ENCODE measurements at regions not wholly inside any gene's neighbourhood (a gene's known extent, or its start where the extent isn't known, plus 50 kb on each side); places are given as distances from the start of the nearest gene placed in this dataset.

GRCh38 chrX:139125916-139126315, 404.6 kb upstream of the F9 start:
- Mint-ChIP-seq H3K4me1 (ENCODE audit: unreplicated experiment) (peaks cover 3% of the 10 kb centered on the region), H3K27ac (ENCODE audit: unreplicated experiment) (no peak overlapping the region), H3K4me3 (ENCODE audit: unreplicated experiment) (no peak overlapping the region), H3K27me3 (ENCODE audit: unreplicated experiment) (peaks cover 1% of the 10 kb centered on the region), H3K36me3 (ENCODE audit: low read depth, unreplicated experiment) (peaks cover 3% of the 10 kb centered on the region), H3K9me3 (ENCODE audit: unreplicated experiment) (no peaks in the 10 kb centered on the region)
- DNase-seq (ENCODE audit: low spot score) = no peak
- no peak for TF ChIP-seq CTCF (IDR thresholded peaks at IDR 0.05; ENCODE audit: unreplicated experiment)

GRCh38 chrX:139121616-139122286, 408.8 kb upstream of the F9 start:
- TF ChIP-seq CTCF (IDR thresholded peaks at IDR 0.05; ENCODE audit: unreplicated experiment) = no peak
- H3K27me3 Mint-ChIP-seq (ENCODE audit: unreplicated experiment) = peaks cover 3% of the 10 kb centered on the region
- no peaks in the 10 kb centered on the region for H3K9me3 Mint-ChIP-seq (ENCODE audit: unreplicated experiment)
- no peak overlapping the region for H3K4me3 Mint-ChIP-seq (ENCODE audit: unreplicated experiment)
- H3K36me3 Mint-ChIP-seq (ENCODE audit: low read depth, unreplicated experiment) = peaks cover 3% of the 10 kb centered on the region
- H3K27ac Mint-ChIP-seq (ENCODE audit: unreplicated experiment) = no peak overlapping the region
- no peak for DNase-seq (ENCODE audit: low spot score)
- peaks cover 3% of the 10 kb centered on the region for H3K4me1 Mint-ChIP-seq (ENCODE audit: unreplicated experiment)

- peaks cover 3% of the 10 kb centered on the region for H3K27me3 Mint-ChIP-seq (ENCODE audit: unreplicated experiment)
- H3K9me3 Mint-ChIP-seq (ENCODE audit: unreplicated experiment) = no peaks in the 10 kb centered on the region
- no peak for DNase-seq (ENCODE audit: low spot score)
- no peak overlapping the region for H3K27ac Mint-ChIP-seq (ENCODE audit: unreplicated experiment)
- no peak overlapping the region for H3K4me3 Mint-ChIP-seq (ENCODE audit: unreplicated experiment)
- TF ChIP-seq CTCF (IDR thresholded peaks at IDR 0.05; ENCODE audit: unreplicated experiment) = no peak
- H3K36me3 Mint-ChIP-seq (ENCODE audit: low read depth, unreplicated experiment) = peaks cover 3% of the 10 kb centered on the region
- H3K4me1 Mint-ChIP-seq (ENCODE audit: unreplicated experiment) = peaks cover 3% of the 10 kb centered on the region
These were observed 409.2 kb upstream of the FGF13 start for GRCh38 chrX:139120760-139121159.

GRCh38 chrX:139113708-139114107, 402.2 kb upstream of the FGF13 start:
- no peaks in the 10 kb centered on the region for H3K36me3 Mint-ChIP-seq (ENCODE audit: low read depth, unreplicated experiment)
- H3K4me1 Mint-ChIP-seq (ENCODE audit: unreplicated experiment) = peaks cover 4% of the 10 kb centered on the region
- no peak overlapping the region for H3K4me3 Mint-ChIP-seq (ENCODE audit: unreplicated experiment)
- TF ChIP-seq CTCF (IDR thresholded peaks at IDR 0.05; ENCODE audit: unreplicated experiment) = no peak
- H3K27me3 Mint-ChIP-seq (ENCODE audit: unreplicated experiment) = peaks cover 1% of the 10 kb centered on the region
- no peaks in the 10 kb centered on the region for H3K9me3 Mint-ChIP-seq (ENCODE audit: unreplicated experiment)
- no peak overlapping the region for H3K27ac Mint-ChIP-seq (ENCODE audit: unreplicated experiment)
- DNase-seq (ENCODE audit: low spot score) = no peak

GRCh38 chrX:139112432-139112831, 400.9 kb upstream of the FGF13 start:
- Mint-ChIP-seq H3K36me3 (ENCODE audit: low read depth, unreplicated experiment) (peaks cover 2% of the 10 kb centered on the region), H3K9me3 (ENCODE audit: unreplicated experiment) (no peaks in the 10 kb centered on the region), H3K27ac (ENCODE audit: unreplicated experiment) (no peak overlapping the region), H3K4me1 (ENCODE audit: unreplicated experiment) (peaks cover 4% of the 10 kb centered on the region), H3K27me3 (ENCODE audit: unreplicated experiment) (no peaks in the 10 kb centered on the region), H3K4me3 (ENCODE audit: unreplicated experiment) (no peak overlapping the region)
- TF ChIP-seq CTCF (IDR thresholded peaks at IDR 0.05; ENCODE audit: unreplicated experiment) = no peak
- no peak for DNase-seq (ENCODE audit: low spot score)
